HFF-Myc (cell line): ENCODE measurements at regions not wholly inside any gene's neighbourhood (a gene's known extent, or its start where the extent isn't known, plus 50 kb on each side); places are given as distances from the start of the nearest gene placed in this dataset.

Source experiments
- DNase-seq: peaks from one replicate; pipeline ENCODE4 v3.0.0-alpha.2; 2011; ENCODE audit warnings: low read depth; ENCODE audit errors: extremely low read depth
- H3K4me3 ChIP-seq: replicated peaks from 2 replicates; pipeline ENCODE4 v1.5.1; 2011; ENCODE audit warnings: low read depth, mild to moderate bottlenecking, control low read depth, low read length
- TF ChIP-seq, protein P1 (sequence below): IDR thresholded peaks from 2 replicates; pipeline ENCODE4 v1.5.1; 2012; ENCODE audit warnings: mild to moderate bottlenecking, low read depth, low read length, control low read depth; ENCODE audit errors: missing control alignments

DNA sequence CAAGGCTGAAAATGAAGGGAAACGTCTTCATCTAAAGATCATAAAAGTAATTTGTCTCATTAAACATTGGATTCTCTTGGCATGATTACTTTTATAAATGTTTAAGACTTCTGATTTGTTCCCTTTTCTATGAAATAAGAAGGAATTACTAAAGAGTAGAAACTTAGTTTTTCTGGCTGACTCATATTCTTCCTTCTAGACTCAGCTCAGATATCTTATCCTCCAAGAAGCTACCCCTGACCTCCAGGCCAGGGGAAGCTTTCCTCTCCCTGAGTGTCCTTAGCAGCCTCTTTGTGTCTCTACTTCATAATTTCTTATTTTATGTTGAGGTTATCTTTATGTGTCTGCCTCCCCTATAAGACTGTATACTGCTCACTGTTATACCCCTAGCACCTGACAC is 291.9 kb upstream of the STT3B start:
- DNase-seq: no peak
- TF ChIP-seq, protein P1, sequence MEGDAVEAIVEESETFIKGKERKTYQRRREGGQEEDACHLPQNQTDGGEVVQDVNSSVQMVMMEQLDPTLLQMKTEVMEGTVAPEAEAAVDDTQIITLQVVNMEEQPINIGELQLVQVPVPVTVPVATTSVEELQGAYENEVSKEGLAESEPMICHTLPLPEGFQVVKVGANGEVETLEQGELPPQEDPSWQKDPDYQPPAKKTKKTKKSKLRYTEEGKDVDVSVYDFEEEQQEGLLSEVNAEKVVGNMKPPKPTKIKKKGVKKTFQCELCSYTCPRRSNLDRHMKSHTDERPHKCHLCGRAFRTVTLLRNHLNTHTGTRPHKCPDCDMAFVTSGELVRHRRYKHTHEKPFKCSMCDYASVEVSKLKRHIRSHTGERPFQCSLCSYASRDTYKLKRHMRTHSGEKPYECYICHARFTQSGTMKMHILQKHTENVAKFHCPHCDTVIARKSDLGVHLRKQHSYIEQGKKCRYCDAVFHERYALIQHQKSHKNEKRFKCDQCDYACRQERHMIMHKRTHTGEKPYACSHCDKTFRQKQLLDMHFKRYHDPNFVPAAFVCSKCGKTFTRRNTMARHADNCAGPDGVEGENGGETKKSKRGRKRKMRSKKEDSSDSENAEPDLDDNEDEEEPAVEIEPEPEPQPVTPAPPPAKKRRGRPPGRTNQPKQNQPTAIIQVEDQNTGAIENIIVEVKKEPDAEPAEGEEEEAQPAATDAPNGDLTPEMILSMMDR: no peak

DNA sequence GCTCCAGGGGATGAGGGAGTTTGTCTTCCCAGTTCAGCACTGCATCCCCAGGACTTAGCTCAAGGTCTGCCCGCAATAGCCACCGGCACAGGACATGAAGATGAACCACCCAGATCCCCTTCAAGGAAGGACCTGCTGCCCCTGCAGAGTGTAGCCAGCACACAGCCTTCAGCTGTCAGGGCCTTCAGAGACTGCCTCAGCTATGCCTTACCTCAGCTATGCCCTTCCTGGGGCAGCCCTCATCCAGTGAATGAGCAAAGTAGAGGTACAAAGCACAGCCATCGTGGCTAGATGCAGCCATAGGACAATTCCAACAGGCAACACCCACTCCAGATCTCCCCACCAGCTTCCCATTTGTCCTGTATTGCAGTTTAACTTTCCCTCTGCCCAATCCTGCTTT is 291.2 kb upstream of the STT3B start:
- TF ChIP-seq, protein P1: no peak
- H3K4me3 ChIP-seq: no peak overlapping the region
- no peak for DNase-seq

More for the DNA sequence above, 291.9 kb upstream of the STT3B start:
- no peak overlapping the region for H3K4me3 ChIP-seq

DNA sequence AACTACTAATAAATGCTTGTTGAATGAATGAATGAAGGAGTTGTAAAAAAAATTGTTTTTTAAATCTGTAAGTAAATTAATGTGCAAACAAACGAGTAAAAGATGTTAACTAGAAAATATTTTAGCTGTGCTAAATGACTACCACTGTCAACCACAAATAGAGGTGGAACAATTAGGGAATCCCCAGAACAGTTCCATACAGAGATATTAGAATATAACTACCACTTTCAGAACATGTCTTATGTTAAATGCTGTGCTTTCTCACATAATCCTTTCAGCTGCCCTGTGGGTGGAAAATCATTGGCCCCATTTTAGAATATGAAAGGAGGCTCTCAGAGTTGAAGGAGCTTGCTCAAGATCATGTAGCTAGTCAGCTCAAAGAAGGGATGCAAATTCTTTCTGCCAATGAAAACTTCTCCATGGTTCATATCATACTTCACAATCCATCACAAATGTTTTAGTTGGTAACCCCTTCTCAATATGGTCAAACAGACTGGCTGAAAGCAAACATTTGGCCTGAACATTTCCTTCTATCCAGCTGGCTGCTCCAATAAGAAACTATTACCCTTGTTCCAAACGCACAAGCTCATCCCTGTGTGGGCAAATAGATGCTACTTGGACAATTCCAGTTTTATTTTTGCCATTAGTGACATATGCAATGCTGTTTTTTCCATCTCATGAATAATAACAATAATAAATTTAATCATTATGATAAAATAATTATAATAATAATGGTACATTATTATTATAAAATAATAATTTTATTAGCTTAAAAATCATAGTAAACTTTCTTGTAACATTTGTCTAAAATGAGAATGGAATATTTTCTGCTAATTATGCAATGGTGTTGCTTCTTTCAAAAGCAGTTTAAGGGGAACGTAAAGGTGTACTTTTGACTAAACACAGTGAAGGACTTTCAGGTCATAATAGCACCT is 290.4 kb upstream of the STT3B start:
- DNase-seq: no peak
- TF ChIP-seq, protein P1: no peak
- no peak overlapping the region for H3K4me3 ChIP-seq

DNA sequence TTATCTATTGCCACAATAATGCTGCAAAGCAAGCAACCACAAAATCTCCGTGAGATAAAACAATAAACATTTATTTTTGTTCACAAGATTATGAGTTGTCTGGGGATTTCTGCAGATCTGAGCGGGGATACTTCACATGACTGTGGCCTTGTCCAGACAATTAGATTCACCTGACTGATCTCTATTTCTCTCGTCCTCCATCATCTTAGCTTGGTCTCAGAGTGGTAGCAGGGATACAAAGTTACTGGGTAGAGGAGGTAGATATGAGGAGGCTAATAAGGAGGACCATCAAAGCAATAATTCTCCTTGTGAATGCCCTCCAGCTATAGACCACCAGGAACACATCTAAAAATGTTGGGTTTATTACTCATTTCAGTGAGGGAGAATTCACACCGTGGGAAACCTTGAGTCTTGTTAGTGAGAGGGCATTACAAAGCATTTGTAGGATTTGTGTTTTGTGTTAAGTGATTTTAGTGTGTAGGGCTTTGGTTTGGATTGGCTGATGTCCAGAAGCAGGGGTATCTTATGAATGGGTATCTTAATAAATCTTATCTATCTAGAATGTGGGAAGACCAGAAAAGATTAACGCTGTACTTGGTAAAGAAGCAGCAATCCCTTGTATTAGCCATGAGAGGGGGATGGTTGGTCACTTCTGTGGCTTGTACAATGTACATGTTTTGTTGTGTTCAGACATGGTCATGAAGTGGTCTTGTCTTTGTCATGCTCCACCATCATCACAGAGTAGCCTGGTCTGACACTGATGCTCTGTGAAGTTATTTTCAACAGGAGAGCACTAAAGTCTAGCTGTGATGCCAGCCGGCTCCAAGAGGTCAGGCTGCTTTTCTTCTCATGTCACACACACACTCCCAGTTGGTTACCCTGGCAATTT is 287.6 kb upstream of the STT3B start:
- H3K4me3 ChIP-seq: no peak overlapping the region
- TF ChIP-seq, protein P1: no peak
- no peak for DNase-seq

DNA sequence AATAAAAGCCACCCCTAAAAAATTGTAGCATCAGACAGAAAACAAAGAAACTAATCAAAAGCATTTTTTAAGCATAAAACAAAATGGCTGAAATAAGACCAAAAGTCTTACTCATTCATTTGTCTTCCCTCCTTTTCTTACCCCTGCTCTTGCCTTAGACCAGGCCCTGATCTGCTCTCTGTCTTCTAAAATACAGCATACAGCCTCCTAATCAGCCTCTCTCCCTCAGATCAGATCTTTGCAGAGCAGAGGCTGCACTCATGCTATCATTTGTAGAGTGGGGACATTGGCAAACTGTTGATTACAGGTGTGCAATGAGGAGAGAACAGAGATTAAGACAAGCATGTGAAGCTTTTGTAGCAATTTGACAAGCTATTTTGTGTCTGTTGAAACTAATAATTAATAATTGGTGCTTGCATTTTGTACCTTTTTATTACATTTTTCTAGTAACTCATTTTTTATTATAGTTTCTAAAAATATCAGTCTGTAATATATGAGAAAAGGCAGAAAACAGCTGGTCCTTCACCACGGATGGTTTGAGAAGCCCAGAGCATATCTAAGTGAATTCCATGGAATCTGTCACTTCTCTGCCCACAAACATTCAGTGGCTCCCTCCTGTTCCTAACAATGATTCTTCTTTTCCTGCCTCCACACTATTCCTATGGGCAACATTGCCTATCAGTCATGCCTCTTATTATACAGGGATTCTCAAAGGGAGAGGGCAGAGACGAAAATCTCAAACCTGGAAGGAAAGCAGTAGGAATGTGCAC is 286.2 kb upstream of the STT3B start:
- DNase-seq: no peak
- TF ChIP-seq, protein P1: no peak

DNA sequence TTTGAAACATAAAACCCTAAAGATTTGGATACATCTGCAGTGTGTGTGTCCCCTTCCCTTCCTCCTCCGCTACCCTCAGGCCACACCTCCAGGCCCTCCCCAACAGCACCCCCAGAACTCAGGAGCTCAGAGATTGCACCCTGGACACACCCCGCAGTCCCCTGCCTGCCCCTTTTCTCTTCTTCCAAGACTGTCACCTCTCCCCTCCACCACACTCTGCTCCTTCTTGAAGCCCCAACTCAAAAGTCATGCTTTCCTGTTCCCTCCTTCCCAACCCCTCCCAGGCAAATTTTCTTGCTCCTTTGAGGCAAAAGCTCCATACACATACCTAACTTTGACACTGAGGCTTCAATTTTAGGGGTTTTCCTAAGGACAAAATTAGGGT is 285.7 kb upstream of the STT3B start:
- no peak for DNase-seq
- no peak overlapping the region for H3K4me3 ChIP-seq
- TF ChIP-seq, protein P1: no peak

More for the DNA sequence above, 286.2 kb upstream of the STT3B start:
- no peak overlapping the region for H3K4me3 ChIP-seq
